HG03442 (cell line): ENCODE measurements at regions not wholly inside any gene's neighbourhood (a gene's known extent, or its start where the extent isn't known, plus 50 kb on each side); places are given as distances from the start of the nearest gene placed in this dataset.

Source experiments
- ATAC-seq: cut with Tn5 transposase; IDR thresholded peaks from one replicate; pipeline ENCODE4 v1.9.1; 2021; ENCODE audit warnings: mild to moderate bottlenecking, moderate library complexity; ENCODE audit not compliant: unreplicated experiment

DNA sequence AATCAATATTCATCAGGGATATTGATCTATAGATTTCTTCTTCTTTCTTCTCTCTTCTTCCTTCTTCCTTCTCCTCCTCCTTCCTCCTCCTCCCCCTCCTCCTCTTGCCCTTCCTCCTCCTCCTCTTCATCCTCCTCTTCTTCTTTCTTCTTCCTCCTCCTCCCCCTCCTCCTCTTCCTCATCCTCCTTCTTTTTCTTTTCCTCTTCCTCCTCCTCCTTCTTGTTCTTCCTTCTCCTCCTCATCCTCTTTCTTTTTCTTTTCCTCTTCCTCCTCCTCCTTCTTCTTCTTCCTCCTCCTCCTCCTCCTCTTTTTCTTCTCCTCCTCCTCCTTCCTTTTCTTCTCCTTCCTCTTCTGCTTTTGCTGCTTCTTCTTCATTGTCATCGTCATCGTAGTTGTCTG is 52.4 kb upstream of the SERINC1 start:
- ATAC-seq = no peak

- peak; percentile 92 for ATAC-seq
These were observed 58.9 kb upstream of the SERINC1 start for GRCh38 chr6:122530440-122531046.

DNA sequence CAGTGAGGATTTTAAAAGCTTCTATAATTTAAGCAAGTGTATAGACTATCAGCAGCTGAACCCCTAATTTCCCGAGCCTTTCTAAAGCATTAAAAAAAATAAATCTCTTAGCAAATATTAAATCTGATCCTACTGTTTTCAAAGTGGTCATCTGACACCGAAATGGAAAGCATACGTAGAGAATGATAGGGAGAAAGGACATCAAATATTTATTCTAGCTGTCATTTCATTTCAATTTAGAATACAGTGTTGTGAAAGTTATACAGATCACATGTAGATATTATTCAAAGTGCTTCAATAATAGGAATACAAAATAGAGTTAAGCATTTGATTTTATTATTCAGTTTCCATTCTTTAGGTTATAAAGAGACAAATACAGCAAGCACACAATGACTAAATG is 61.9 kb upstream of the PKIB start:
- ATAC-seq = no peak

GRCh38 chr6:122548820-122549219 is 61.4 kb upstream of the PKIB start:
- ATAC-seq = no peak

DNA sequence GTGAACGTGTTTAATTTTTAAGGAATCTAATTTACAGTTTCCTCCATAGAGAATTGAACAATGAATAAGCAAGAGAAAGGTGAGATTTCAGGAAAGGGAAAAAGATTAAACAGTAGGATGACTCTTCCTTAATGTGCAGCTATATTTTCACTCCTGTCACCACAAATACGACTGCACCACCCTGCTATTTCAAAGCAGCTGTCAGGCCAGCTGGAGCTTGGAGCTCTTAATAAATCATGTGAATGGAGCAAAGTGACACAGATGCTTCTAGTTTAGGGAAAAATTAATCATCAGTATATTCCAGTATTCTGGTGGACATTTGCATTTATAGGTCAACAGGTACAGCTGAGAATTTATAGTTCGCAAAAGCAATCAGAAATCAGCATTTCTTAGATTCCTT is 56.5 kb upstream of the PKIB start:
- no peak for ATAC-seq

DNA sequence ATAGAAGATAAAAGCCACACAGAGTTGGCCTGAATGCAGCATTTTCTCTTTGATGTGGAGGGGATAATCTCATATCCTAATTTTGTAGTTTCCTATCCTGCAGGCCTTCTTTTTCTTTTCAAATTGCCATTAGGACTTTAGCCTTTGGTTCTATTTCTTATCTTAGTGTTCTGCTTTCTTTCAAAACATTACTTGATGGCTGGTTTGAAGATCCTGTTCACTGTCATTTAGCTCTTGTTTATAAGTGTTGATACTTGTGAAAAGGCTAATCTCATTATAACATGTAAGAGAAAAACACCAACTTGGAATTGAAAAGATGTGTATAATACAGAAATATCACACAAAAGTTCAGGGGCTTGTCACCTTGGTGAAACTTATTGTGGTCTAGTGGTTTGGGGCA is 54.6 kb upstream of the PKIB start:
- ATAC-seq = no peak

- no peak for ATAC-seq
These were observed 52.1 kb upstream of the PKIB start for GRCh38 chr6:122558080-122558479.
